ENCODE measurements at regions not wholly inside any gene's neighbourhood (a gene's known extent, or its start where the extent isn't known, plus 50 kb on each side); places are given as distances from the start of the nearest gene placed in this dataset.

- intact Hi-C loops (cut with DNase I): no loop called here
- DNase-seq (no peak), ATAC-seq (peak; percentile 77)
- Histone ChIP-seq H3K4me1 (no peaks in the 10 kb centered on the region), H3K9me3 (no peaks in the 10 kb centered on the region), H3K27ac (no peak overlapping the region), H3K36me3 (no peaks in the 10 kb centered on the region), H3K4me3 (no peak overlapping the region), H3K27me3 (no peaks in the 10 kb centered on the region)
- TF ChIP-seq CTCF (IDR thresholded peaks at IDR 0.05): no peak
These were observed 65.6 kb upstream of the RFX8 start for GRCh38 chr2:101540518-101540917.

- Histone ChIP-seq H3K36me3 (no peaks in the 10 kb centered on the region), H3K27me3 (no peaks in the 10 kb centered on the region), H3K4me1 (peaks cover 0 to 9% of the 10 kb centered on the region in 2 donors), H3K27ac (no peak overlapping the region), H3K9me3 (no peaks in the 10 kb centered on the region), H3K4me3 (no peak overlapping the region)
- intact Hi-C loops (cut with DNase I): no loop called here
- DNase-seq: no peak
- no peak for TF ChIP-seq CTCF (IDR thresholded peaks at IDR 0.05)
- ATAC-seq: no peak
These were observed 63.2 kb upstream of the RFX8 start for GRCh38 chr2:101538076-101538475.

- H3K27ac ChIP-seq: peak overlapping the region; percentile 26 to 62
These were observed 59.3 kb upstream of the RFX8 start for GRCh38 chr2:101534149-101534611.

GRCh38 chr2:101533561-101534148, 58.7 kb upstream of the RFX8 start:
- no peaks in the 10 kb centered on the region for H3K36me3 ChIP-seq
- H3K9me3 ChIP-seq: no peaks in the 10 kb centered on the region
- H3K4me1 ChIP-seq: peaks cover 0 to 9% of the 10 kb centered on the region in 2 donors
- no peak for TF ChIP-seq CTCF (IDR thresholded peaks at IDR 0.05)
- no peaks in the 10 kb centered on the region for H3K27me3 ChIP-seq
- intact Hi-C loops (cut with DNase I): no loop called here
- H3K4me3 ChIP-seq: no peak overlapping the region
- ATAC-seq (peak; percentile 59), DNase-seq (no peak)
- H3K27ac ChIP-seq: peak overlapping the region; percentile 26 to 62

More at GRCh38 chr2:101534149-101534611, 59.3 kb upstream of the RFX8 start:
- intact Hi-C loops (cut with DNase I): no loop called here
- no peak overlapping the region for H3K4me3 ChIP-seq
- H3K9me3 ChIP-seq: no peaks in the 10 kb centered on the region
- no peaks in the 10 kb centered on the region for H3K27me3 ChIP-seq
- DNase-seq (no peak), ATAC-seq (peak; percentile 56)
- H3K36me3 ChIP-seq: no peaks in the 10 kb centered on the region
- no peak for TF ChIP-seq CTCF (IDR thresholded peaks at IDR 0.05)
- H3K4me1 ChIP-seq: peaks cover 0 to 9% of the 10 kb centered on the region in 2 donors

- no peak for ATAC-seq
- intact Hi-C loops (cut with DNase I): loop anchor here in 1 of 2 donors (10.0 kb wide), 2 partner anchors 166 to 296 kb away; partner anchors contain the start of gene MAP4K4
- H3K36me3 ChIP-seq: no peaks in the 10 kb centered on the region
- TF ChIP-seq CTCF (IDR thresholded peaks at IDR 0.05): no peak
- H3K27ac ChIP-seq: no peak overlapping the region
- no peak for DNase-seq
- no peaks in the 10 kb centered on the region for H3K27me3 ChIP-seq
- H3K4me1 ChIP-seq: peaks cover 0 to 8% of the 10 kb centered on the region in 2 donors
- no peak overlapping the region for H3K4me3 ChIP-seq
- H3K9me3 ChIP-seq: no peaks in the 10 kb centered on the region
These were observed 53.6 kb upstream of the RFX8 start for GRCh38 chr2:101528501-101528900.

All from left lung (tissue), 4 donors.